RWPE1 (cell line): ENCODE measurements at regions not wholly inside any gene's neighbourhood (a gene's known extent, or its start where the extent isn't known, plus 50 kb on each side); places are given as distances from the start of the nearest gene placed in this dataset.

Source experiments
- CTCF ChIA-PET: fragments of 350-600 bp; sonication (Branson Sonifier 250); formaldehyde crosslinking; extraction: SDS; loops from one replicate; lab custom pipeline; 2021; lab: Yijun Ruan, JAX
- POLR2A ChIA-PET: fragments of 400-600 bp; formaldehyde crosslinking; extraction: SDS; loops from one replicate; lab custom pipeline; 2020; ENCODE audit warnings: antibody characterized with exemption; ENCODE audit not compliant: low non-redundant PET; lab: Yijun Ruan, JAX
- DNase-seq: peaks from one replicate; pipeline ENCODE4 v3.0.0; 2012; ENCODE audit warnings: low spot score
- H3K27ac ChIP-seq: fragments of 450-650 bp; 2 replicates; pipeline ENCODE4 v1.5.1; 2017
- TF ChIP-seq, protein P1 (sequence below): fragments of 450-650 bp; conservative IDR thresholded peaks from 2 replicates; pipeline ENCODE4 v1.5.1; 2017; ENCODE audit warnings: low read depth, mild to moderate bottlenecking

DNA sequence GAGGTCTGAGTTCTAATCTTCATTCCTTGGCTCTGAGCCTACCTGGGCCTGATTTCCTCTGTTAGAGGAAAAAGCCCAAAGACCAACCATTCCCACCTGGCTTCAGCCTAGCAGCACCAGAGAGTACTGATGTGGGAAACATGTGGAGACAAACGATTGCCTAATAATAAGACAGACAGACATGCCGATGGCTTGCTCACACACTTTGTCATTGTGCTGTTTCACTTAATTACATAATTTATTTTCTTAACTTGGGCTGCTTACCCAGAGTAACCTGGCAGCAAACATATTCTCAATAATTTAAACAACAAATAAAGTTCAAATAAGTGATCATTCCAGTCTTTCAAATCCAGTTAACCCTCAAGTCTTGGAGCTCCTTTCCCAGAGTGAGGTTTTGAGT, 83.4 kb downstream of the MAF start:
- TF ChIP-seq, protein P1, sequence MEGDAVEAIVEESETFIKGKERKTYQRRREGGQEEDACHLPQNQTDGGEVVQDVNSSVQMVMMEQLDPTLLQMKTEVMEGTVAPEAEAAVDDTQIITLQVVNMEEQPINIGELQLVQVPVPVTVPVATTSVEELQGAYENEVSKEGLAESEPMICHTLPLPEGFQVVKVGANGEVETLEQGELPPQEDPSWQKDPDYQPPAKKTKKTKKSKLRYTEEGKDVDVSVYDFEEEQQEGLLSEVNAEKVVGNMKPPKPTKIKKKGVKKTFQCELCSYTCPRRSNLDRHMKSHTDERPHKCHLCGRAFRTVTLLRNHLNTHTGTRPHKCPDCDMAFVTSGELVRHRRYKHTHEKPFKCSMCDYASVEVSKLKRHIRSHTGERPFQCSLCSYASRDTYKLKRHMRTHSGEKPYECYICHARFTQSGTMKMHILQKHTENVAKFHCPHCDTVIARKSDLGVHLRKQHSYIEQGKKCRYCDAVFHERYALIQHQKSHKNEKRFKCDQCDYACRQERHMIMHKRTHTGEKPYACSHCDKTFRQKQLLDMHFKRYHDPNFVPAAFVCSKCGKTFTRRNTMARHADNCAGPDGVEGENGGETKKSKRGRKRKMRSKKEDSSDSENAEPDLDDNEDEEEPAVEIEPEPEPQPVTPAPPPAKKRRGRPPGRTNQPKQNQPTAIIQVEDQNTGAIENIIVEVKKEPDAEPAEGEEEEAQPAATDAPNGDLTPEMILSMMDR, result no peak
- DNase-seq, result no peak
- H3K27ac ChIP-seq, result no peak overlapping the region
- ChIA-PET POLR2A (no interaction called here), CTCF (interaction anchor here (0.6 kb wide), 2 partner anchors 84 to 302 kb away, joined by 3 to 4 read pairs; no protein-coding TSS in a partner anchor)

DNA sequence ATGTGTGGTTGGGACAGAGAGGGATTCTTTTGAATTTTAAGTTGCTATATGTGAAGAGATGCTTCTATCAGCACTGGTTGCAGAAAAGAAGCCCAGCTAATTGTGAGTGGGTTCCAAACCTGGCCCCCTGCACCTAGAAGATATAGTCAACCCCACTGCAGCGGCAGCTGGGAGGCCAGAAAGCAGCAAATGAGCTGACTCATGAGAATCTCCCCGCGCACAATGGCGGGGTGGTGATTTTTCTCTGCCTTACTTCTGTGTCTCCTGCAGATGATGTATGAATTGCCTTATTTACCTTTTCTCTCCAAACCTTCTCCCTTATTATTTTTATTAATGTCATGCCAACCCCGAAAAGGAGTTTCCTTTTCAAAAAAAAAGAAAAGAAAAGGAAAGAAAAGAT, 89.7 kb downstream of the MAF start:
- TF ChIP-seq, protein P1, result no peak
- H3K27ac ChIP-seq, result no peak overlapping the region
- DNase-seq, result no peak
- ChIA-PET CTCF (no interaction called here), POLR2A (no interaction called here)

DNA sequence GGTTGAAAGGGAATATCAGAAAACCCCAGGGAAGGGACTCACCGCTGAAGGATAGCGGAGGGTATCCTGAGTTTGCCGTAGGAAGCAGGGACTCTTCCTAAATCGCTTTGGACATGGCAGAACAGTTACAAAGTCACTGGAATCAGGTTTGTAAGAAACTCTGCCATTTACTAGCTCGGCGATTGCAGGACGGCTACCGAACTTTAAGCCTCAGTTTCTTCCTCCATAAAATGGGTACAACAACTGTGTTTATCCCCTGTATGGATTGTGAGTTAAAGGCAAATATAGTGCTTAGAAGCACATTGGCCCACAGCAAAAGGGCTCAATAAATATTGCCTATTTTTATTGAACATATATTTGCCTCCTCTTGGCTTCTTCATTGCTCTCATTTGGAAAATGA, 90.6 kb downstream of the MAF start:
- no peak for DNase-seq
- ChIA-PET POLR2A (no interaction called here), CTCF (no interaction called here)
- no peak overlapping the region for H3K27ac ChIP-seq
- TF ChIP-seq, protein P1, result no peak

DNA sequence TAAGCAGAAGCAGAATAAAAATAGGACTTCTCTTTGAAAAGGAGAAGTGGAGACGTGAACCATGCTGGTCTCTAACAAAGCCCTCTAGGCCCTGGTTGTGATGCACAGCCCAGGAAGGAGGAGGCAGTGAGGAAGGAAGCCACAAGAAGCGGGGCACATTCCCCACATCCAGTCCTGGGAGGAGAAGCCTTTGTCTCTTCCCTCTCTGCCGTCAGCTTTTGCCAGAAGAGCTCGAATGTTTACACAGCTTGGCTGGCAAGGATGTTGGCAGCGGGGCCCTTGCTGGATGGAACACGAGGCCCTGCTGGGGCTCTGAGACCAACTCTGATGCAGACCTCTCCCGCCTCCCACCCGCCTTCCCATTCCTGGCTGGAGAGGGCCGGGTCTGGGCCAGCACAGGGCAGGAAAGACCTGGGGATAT, 91.3 kb downstream of the MAF start:
- DNase-seq, result no peak
- TF ChIP-seq, protein P1, result no peak
- no peak overlapping the region for H3K27ac ChIP-seq
- POLR2A ChIA-PET, result no interaction called here
- CTCF ChIA-PET, result no interaction called here

DNA sequence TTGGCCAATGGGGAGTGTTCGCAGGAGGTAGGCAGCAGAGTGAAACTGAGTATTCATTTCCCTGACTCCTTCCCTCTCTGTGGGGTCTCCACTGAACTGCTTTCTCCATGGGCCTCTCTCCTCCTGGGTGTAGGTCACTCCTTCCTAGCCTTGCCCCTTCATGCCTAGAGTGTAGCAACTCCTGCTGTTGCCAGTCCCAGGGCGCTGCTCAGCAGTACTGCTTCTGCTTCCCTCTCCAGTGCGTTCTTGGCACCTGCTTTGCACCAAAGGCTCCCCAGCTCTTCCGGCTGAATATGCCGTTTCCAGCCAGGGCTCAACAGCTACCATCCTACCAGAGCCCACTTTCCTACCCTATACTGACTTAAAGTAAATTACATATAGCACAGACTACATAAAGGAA, 92.2 kb downstream of the MAF start:
- DNase-seq, result no peak
- CTCF ChIA-PET, result no interaction called here
- TF ChIP-seq, protein P1, result no peak
- POLR2A ChIA-PET, result no interaction called here
- H3K27ac ChIP-seq, result no peak overlapping the region

DNA sequence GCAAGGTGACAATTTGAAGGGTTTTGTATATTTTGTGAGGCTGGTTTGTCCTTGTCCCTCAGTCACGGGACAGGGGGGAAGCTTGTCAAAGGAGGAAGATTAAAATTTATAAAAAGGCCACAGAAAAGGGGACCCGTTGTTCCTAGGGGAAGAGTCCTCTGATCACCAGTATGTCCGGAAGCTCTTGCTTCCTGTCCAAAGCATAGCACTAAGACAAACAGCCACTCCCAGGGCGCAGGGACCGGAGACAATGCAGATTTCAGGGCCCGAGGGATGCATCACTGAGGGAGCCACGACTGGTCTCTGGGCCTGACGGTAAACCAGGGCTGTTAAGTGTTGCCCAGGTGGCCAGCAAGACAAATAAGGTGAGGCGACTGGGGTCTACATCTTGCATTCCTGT, 95.2 kb downstream of the MAF start:
- DNase-seq, result no peak
- TF ChIP-seq, protein P1, result no peak
- ChIA-PET CTCF (no interaction called here), POLR2A (no interaction called here)
- no peak overlapping the region for H3K27ac ChIP-seq

DNA sequence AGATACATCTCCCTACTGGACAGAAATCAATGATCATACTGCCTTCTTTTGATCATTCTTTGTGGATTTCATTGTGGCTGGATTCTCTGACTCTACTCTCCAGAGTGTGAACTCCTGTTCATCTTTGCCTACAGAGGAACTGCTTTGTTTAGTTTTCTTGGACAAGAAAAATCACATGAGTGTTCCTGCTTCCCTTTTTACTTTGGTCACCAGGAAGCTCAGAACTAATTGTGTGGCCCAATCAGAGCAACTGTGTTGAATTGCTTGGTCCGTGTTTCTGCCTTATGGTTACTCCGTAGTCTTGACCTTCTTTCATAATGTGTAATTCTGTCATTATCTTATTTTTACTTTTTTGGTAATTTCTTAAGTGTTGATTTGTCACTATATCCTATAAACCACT, 97.0 kb downstream of the MAF start:
- CTCF ChIA-PET, result no interaction called here
- POLR2A ChIA-PET, result no interaction called here

More for the DNA sequence above, 97.0 kb downstream of the MAF start:
- DNase-seq, result no peak
- no peak overlapping the region for H3K27ac ChIP-seq
- TF ChIP-seq, protein P1, result no peak
